Activated naive CD4-positive, alpha-beta T cell treated with anti-CD3 and anti-CD28 coated beads for 36 hours (primary cell): ENCODE measurements at regions not wholly inside any gene's neighbourhood (a gene's known extent, or its start where the extent isn't known, plus 50 kb on each side); places are given as distances from the start of the nearest gene placed in this dataset.

Experiments used
- CTCF ChIA-PET: fragments of 350-600 bp; sonication (Branson Sonifier 250); formaldehyde crosslinking; loops from one replicate; lab custom pipeline; 2021; ENCODE audit warnings: antibody characterized with exemption; lab: Charles Lee
- DNase-seq: peaks from one replicate; pipeline ENCODE4 v3.0.0-alpha.2; 2020
- H3K27ac Mint-ChIP-seq: one replicate; pipeline ENCODE4 v1.8.0; 2021; ENCODE audit warnings: mild to moderate bottlenecking, mixed read lengths
- H3K27me3 Mint-ChIP-seq: one replicate; pipeline ENCODE4 v1.8.0; 2021; ENCODE audit warnings: low read depth, mixed read lengths
- H3K36me3 Mint-ChIP-seq: one replicate; pipeline ENCODE4 v1.8.0; 2021; ENCODE audit warnings: low read depth, mixed read lengths
- H3K4me1 Mint-ChIP-seq: one replicate; pipeline ENCODE4 v1.8.0; 2021; ENCODE audit warnings: low read depth, mixed read lengths
- H3K4me3 Mint-ChIP-seq: one replicate; pipeline ENCODE4 v1.8.0; 2021; ENCODE audit warnings: mild to moderate bottlenecking, moderate library complexity, mixed read lengths
- H3K9me3 Mint-ChIP-seq: one replicate; pipeline ENCODE4 v1.8.0; 2021; ENCODE audit warnings: mixed read lengths
- intact Hi-C: fragments of 100-400 bp; cut with micrococcal nuclease; formaldehyde crosslinking; loops from one replicate; pipeline ENCODE4 v1.15.1; 2023

DNA sequence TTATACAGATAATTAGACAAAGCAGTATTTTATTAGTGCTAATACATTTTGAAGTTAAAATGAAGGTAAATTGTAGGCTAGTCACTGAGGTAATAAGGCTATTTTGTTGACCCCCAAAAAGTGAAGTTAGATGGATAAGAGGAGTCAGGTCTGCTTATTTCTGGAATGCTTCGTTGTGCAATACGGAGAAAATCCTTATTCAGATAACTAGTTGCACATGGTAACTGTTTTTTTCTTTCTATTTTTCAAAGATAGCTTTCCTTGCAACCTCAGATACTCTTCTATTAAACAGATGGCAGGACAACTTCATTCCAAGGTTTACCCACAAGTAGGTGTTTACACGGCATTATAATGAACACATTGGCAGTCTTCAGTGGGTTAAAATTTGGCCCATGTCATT, 101.1 kb downstream of the TMEM174 start:
- Mint-ChIP-seq H3K36me3 (no peaks in the 10 kb centered on the region), H3K27ac (no peak overlapping the region), H3K9me3 (no peaks in the 10 kb centered on the region), H3K4me1 (no peaks in the 10 kb centered on the region), H3K27me3 (peaks cover 39% of the 10 kb centered on the region), H3K4me3 (no peak overlapping the region)
- no peak for DNase-seq
- CTCF ChIA-PET, result no interaction called here
- intact Hi-C loops, result no loop called here

- no peak for DNase-seq
- no peaks in the 10 kb centered on the region for H3K36me3 Mint-ChIP-seq
- CTCF ChIA-PET, result no interaction called here
- peaks cover 36% of the 10 kb centered on the region for H3K27me3 Mint-ChIP-seq
- no peaks in the 10 kb centered on the region for H3K9me3 Mint-ChIP-seq
- H3K4me3 Mint-ChIP-seq, result no peak overlapping the region
- H3K4me1 Mint-ChIP-seq, result no peaks in the 10 kb centered on the region
- no peak overlapping the region for H3K27ac Mint-ChIP-seq
- intact Hi-C loops, result no loop called here
These were observed 100.5 kb downstream of the TMEM174 start for GRCh38 chr5:73273379-73274050.

GRCh38 chr5:73272351-73272750, 99.4 kb downstream of the TMEM174 start:
- H3K27me3 Mint-ChIP-seq, result peaks cover 26% of the 10 kb centered on the region
- CTCF ChIA-PET, result no interaction called here
- no peak for DNase-seq
- H3K4me3 Mint-ChIP-seq, result no peak overlapping the region
- intact Hi-C loops, result no loop called here
- no peaks in the 10 kb centered on the region for H3K36me3 Mint-ChIP-seq
- H3K4me1 Mint-ChIP-seq, result no peaks in the 10 kb centered on the region
- no peak overlapping the region for H3K27ac Mint-ChIP-seq
- H3K9me3 Mint-ChIP-seq, result no peaks in the 10 kb centered on the region

DNA sequence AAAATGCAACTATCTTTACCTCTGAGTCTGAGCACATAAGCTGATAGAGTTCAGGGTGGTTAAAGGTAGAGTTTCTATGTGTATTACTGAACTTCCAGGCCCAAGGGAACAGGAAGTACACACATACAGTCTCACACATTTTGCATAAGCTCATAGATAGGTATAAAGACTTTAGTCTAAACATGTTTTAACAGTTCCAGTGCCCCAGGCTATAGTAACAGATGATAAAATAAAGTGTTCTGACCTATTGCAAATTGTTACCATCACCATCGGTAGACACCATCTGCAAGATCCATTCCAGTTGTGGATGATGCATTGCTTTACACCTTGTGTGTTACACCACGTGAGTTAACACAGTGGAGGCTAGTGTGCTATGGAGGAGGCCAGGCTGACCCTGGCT, 95.8 kb downstream of the TMEM174 start:
- intact Hi-C loops, result no loop called here
- Mint-ChIP-seq H3K9me3 (no peaks in the 10 kb centered on the region), H3K4me3 (no peak overlapping the region), H3K27me3 (peaks cover 19% of the 10 kb centered on the region), H3K36me3 (no peaks in the 10 kb centered on the region), H3K4me1 (no peaks in the 10 kb centered on the region), H3K27ac (no peak overlapping the region)
- DNase-seq, result no peak
- CTCF ChIA-PET, result no interaction called here

- Mint-ChIP-seq H3K4me1 (no peaks in the 10 kb centered on the region), H3K9me3 (no peaks in the 10 kb centered on the region), H3K36me3 (no peaks in the 10 kb centered on the region), H3K27me3 (peaks cover 22% of the 10 kb centered on the region), H3K27ac (no peak overlapping the region), H3K4me3 (no peak overlapping the region)
- DNase-seq, result no peak
- intact Hi-C loops, result no loop called here
- CTCF ChIA-PET, result no interaction called here
These were observed 94.9 kb downstream of the TMEM174 start for GRCh38 chr5:73267766-73268435.

DNA sequence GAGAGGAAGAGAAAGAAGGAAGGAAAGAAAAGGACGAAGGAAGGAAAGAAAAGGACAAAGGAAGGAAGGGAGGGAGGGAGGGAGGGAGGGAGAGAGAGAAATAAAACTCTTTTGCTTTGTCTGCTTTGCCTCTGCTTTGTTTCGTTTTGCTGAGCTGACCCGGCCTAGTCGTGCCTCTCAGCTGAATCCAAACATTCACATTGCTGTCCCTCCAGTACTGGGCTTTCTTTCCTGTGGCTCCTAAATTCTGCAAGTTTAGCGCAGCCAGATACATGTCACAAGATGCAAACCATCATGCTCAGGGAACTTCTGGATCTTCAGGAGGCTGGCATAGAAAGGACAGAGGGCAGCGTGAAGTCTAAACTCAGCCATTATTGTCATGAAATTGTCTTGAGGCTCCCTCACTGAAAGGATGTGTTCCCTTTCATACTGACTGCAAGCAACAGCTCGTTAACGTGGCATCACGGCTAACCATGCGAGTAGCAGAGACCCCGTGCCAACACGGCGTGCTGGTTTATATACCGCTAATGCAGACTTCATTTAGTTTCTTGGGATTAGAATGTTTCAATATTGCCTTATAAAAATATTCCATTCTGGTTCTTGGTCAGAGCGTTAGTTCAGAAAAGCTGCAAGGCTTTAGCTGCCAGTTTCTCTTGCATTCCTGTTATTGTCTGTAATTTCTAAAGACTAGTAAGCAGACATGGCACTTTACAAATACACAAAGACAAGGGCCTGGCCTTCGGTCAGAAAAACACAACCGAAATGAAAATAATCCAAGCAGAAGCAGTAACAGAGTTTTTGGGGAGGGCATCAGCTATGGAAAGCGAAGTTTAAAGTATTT, 94.2 kb downstream of the TMEM174 start:
- no peak for DNase-seq
- Mint-ChIP-seq H3K4me1 (no peaks in the 10 kb centered on the region), H3K27ac (no peak overlapping the region), H3K9me3 (no peaks in the 10 kb centered on the region), H3K27me3 (peaks cover 22% of the 10 kb centered on the region), H3K36me3 (no peaks in the 10 kb centered on the region), H3K4me3 (no peak overlapping the region)
- CTCF ChIA-PET, result no interaction called here
- intact Hi-C loops, result no loop called here

GRCh38 chr5:73266176-73266738, 93.3 kb downstream of the TMEM174 start:
- Mint-ChIP-seq H3K4me1 (no peaks in the 10 kb centered on the region), H3K27me3 (peaks cover 25% of the 10 kb centered on the region), H3K27ac (no peak overlapping the region), H3K4me3 (no peak overlapping the region), H3K36me3 (no peaks in the 10 kb centered on the region), H3K9me3 (no peaks in the 10 kb centered on the region)
- no peak for DNase-seq
- CTCF ChIA-PET, result no interaction called here
- intact Hi-C loops, result no loop called here

DNA sequence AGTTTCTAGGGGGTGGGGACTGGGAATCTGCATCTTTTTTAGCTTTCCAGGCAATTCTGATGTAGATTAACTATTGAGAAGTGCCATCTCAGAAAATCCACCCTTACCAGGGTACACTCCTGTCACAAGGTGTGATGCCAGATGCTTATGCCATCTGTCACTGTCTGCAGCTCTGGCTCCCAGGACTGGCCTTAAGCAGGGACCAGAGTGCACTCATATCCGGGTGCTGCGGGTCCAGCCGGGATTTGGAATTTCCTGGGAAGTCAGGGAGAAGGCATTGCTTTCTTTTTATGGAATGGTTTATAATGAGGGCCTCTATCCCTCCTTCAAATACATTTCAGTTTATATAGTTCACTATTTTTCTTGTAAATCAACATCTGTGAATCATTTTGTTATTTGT, 92.6 kb downstream of the TMEM174 start:
- Mint-ChIP-seq H3K9me3 (no peaks in the 10 kb centered on the region), H3K36me3 (no peaks in the 10 kb centered on the region), H3K27ac (no peak overlapping the region), H3K27me3 (peaks cover 26% of the 10 kb centered on the region), H3K4me1 (no peaks in the 10 kb centered on the region), H3K4me3 (no peak overlapping the region)
- DNase-seq, result no peak
- CTCF ChIA-PET, result interaction anchor here (0.6 kb wide), 1 partner anchor 183 kb away, joined by 3 read pairs; no protein-coding TSS in a partner anchor
- intact Hi-C loops, result no loop called here

DNA sequence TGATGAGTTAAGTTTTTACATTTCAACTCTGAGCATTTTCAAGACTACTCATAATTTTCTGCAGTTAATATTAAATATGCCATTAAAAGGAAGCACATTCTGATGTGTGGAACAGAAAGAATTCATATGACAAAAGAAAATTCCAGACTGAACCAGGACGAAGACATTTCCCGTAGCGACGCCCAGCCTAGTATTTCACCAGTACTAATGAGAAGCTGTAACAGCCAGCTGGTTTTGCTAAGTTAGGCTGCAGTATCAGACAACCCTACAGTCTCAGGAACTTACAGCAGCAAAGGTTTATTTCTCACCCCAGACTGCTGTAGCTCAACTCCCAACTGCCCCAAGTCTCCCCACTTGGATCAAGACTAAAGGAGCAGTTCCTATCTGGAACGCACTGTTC, 91.6 kb downstream of the TMEM174 start:
- Mint-ChIP-seq H3K4me1 (no peaks in the 10 kb centered on the region), H3K36me3 (no peaks in the 10 kb centered on the region), H3K4me3 (no peak overlapping the region), H3K9me3 (no peaks in the 10 kb centered on the region), H3K27ac (no peak overlapping the region), H3K27me3 (peaks cover 22% of the 10 kb centered on the region)
- CTCF ChIA-PET, result no interaction called here
- DNase-seq, result no peak
- intact Hi-C loops, result no loop called here

DNA sequence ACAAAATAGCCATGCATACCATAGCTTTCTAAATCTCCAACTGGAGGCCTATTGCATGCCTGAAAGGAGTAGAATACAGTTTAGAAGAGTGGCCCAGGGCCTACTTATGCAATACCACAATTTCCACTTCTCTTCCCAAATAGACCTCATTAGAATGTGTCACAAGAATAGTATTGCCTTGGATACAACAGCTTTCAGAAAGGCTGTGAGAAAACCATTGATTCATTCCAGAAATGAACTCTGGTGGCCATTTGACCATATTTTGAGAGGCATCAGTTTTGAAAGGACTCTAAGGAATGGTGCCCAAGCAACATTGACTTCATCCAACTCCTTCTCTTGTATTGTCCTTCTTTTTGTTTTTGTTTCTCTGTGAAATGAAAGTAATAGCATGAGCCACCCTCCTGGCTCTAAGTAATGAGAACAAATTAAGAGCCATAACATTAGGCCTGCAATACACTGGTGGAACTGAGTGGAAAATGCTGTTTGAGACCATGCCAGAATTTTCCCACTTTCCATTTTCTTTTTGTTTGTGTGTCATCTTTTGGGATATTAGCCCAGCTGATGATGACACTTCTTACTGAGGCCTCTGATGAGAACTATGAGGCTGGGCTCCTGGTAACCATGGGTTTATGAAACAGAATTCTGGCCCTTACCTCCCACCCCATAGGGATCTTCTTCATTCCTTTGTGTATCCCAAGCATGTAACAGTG, 90.2 kb downstream of the TMEM174 start:
- H3K4me3 Mint-ChIP-seq, result no peak overlapping the region
- H3K36me3 Mint-ChIP-seq, result no peaks in the 10 kb centered on the region
- CTCF ChIA-PET, result no interaction called here
- H3K27ac Mint-ChIP-seq, result no peak overlapping the region
- no peaks in the 10 kb centered on the region for H3K4me1 Mint-ChIP-seq
- DNase-seq, result no peak
- H3K27me3 Mint-ChIP-seq, result peaks cover 33% of the 10 kb centered on the region
- intact Hi-C loops, result no loop called here
- H3K9me3 Mint-ChIP-seq, result no peaks in the 10 kb centered on the region

- H3K27me3 Mint-ChIP-seq, result peaks cover 52% of the 10 kb centered on the region
- CTCF ChIA-PET, result no interaction called here
- H3K9me3 Mint-ChIP-seq, result peaks cover 3% of the 10 kb centered on the region
- no peaks in the 10 kb centered on the region for H3K4me1 Mint-ChIP-seq
- no peak for DNase-seq
- H3K36me3 Mint-ChIP-seq, result no peaks in the 10 kb centered on the region
- no peak overlapping the region for H3K4me3 Mint-ChIP-seq
- intact Hi-C loops, result no loop called here
- H3K27ac Mint-ChIP-seq, result no peak overlapping the region
These were observed 83.9 kb downstream of the TMEM174 start for GRCh38 chr5:73256862-73257261.

GRCh38 chr5:73256462-73256861, 83.5 kb downstream of the TMEM174 start:
- Mint-ChIP-seq H3K36me3 (no peaks in the 10 kb centered on the region), H3K9me3 (peaks cover 3% of the 10 kb centered on the region), H3K4me3 (no peak overlapping the region), H3K27me3 (peaks cover 50% of the 10 kb centered on the region), H3K4me1 (no peaks in the 10 kb centered on the region), H3K27ac (no peak overlapping the region)
- intact Hi-C loops, result no loop called here
- no peak for DNase-seq
- CTCF ChIA-PET, result interaction anchor here (0.6 kb wide), 1 partner anchor 14 kb away, joined by 3 read pairs; no protein-coding TSS in a partner anchor
